HepG2 (cell line): ENCODE measurements at regions not wholly inside any gene's neighbourhood (a gene's known extent, or its start where the extent isn't known, plus 50 kb on each side); places are given as distances from the start of the nearest gene placed in this dataset.
A peak's percentile ranks its signal among the peaks of the same experiment; 100 is the strongest.

ENCODE experiments used
- ATAC-seq: fragments of 200-7000 bp; cut with Tn5 transposase; 3 replicates; pipeline ENCODE4 v1.9.1; 2020; ENCODE audit warnings: mild to moderate bottlenecking, moderate library complexity
- BruUV-seq: library from RNA; stranded (reverse); fragments of 400-500 nt; replicated peaks from 2 replicates; lab custom pipeline; 2021; lab: Mats Ljungman, UMichigan
- CTCF ChIA-PET: fragments of 300-600 bp; formaldehyde crosslinking; extraction: SDS; loops from one replicate; lab custom pipeline; 2021; ENCODE audit warnings: low total read pairs, inconsistent platforms, low intra/inter-chr PET ratio; lab: Yijun Ruan, JAX
- POLR2A ChIA-PET: fragments of 350-600 bp; sonication (Branson Sonifier 250); formaldehyde crosslinking; loops from one replicate; lab custom pipeline; 2020; ENCODE audit warnings: antibody characterized with exemption, inconsistent platforms; lab: Yijun Ruan, JAX
- DNase-seq: peaks from one replicate; pipeline ENCODE4 v3.0.0-alpha.2; 2015; ENCODE audit warnings: low spot score
- FAIRE-seq: peaks from 3 replicates; lab custom pipeline; 2011; peaks lifted over from hg19 to GRCh38; lab: Jason Lieb, UNC
- H2AFZ ChIP-seq: one replicate; pipeline ENCODE4 v1.6.1; 2011; ENCODE audit warnings: low read length, inconsistent platforms
- H3K27ac ChIP-seq: fragments of 300-600 bp; 3 replicates; pipeline ENCODE4 v1.8.0; 2011; ENCODE audit warnings: mixed run types, mild to moderate bottlenecking, mixed read lengths, low read length, inconsistent platforms; ENCODE audit not compliant: insufficient read depth; ENCODE audit errors: extremely low read length
- H3K27me3 ChIP-seq, 2 experiments: fragments of 200-600 bp in 1 of 2; 2 replicates in 1 of 2; 3 replicates in 1 of 2; pipeline versions ENCODE4 v1.6.0 to v1.8.0; 2011; ENCODE audit warnings: low read length in 2 of 2, mild to moderate bottlenecking in 2 of 2, moderate library complexity in 2 of 2, inconsistent platforms in 1 of 2; ENCODE audit not compliant: insufficient read depth in 2 of 2, control insufficient read depth in 1 of 2
- H3K36me3 ChIP-seq, 2 experiments: fragments of 200-600 bp in 1 of 2; replicated peaks in 1 of 2; 2 replicates in 1 of 2; 3 replicates in 1 of 2; pipeline versions ENCODE4 v1.5.1 to v1.8.0; 2011; ENCODE audit warnings: low read length in 2 of 2, inconsistent platforms in 1 of 2; ENCODE audit not compliant: insufficient read depth in 2 of 2, control insufficient read depth in 1 of 2
- H3K4me1 ChIP-seq: 2 replicates; pipeline ENCODE4 v1.5.1; 2012; ENCODE audit warnings: low read length, inconsistent platforms; ENCODE audit not compliant: insufficient read depth
- H3K4me2 ChIP-seq: 2 replicates; pipeline ENCODE4 v1.6.0; 2011; ENCODE audit warnings: low read depth, low read length, inconsistent platforms
- H3K4me3 ChIP-seq, 3 experiments: fragments of 200-600 bp in 1 of 3; sonication (generic), shearing (Covaris generic) in 1 of 3; replicated peaks in 1 of 3; 2 replicates each; pipeline ENCODE4 v1.5.1; 2011 to 2016; ENCODE audit warnings: low read length in 3 of 3, inconsistent platforms in 2 of 3, low read depth in 2 of 3, mild to moderate bottlenecking in 2 of 3, control low read depth in 1 of 3, mixed read lengths in 1 of 3; ENCODE audit not compliant: insufficient read depth in 1 of 3
- H3K79me2 ChIP-seq: one replicate; pipeline ENCODE4 v1.6.1; 2011; ENCODE audit warnings: low read length, inconsistent platforms; ENCODE audit not compliant: insufficient read depth
- H3K9ac ChIP-seq: 2 replicates; pipeline ENCODE4 v1.6.0; 2011; ENCODE audit warnings: mild to moderate bottlenecking, low read depth, low read length, inconsistent platforms; ENCODE audit not compliant: insufficient read depth
- H3K9me3 ChIP-seq: 2 replicates; pipeline ENCODE4 v1.5.1; 2012; ENCODE audit warnings: mild to moderate bottlenecking, low read length
- H4K20me1 ChIP-seq: 2 replicates; pipeline ENCODE4 v1.6.0; 2011; ENCODE audit warnings: inconsistent platforms, mild to moderate bottlenecking, low read length, moderate library complexity; ENCODE audit not compliant: insufficient read depth
- CREB1 ChIP-seq, 2 experiments: fragments of 450-650 bp in 1 of 2; IDR thresholded peaks; 2 replicates each; pipeline ENCODE4 v1.6.1; 2016 to 2017; ENCODE audit warnings: control low read depth in 1 of 2, mild to moderate bottlenecking in 1 of 2, missing compliant biosample characterization in 1 of 2, missing genetic modification characterization in 1 of 2
- GABPB1 ChIP-seq: IDR thresholded peaks from 2 replicates; pipeline ENCODE4 v1.6.1; 2016; ENCODE audit warnings: mild to moderate bottlenecking, missing genetic modification reagents, moderate library complexity, missing compliant biosample characterization
- IRF2 ChIP-seq: IDR thresholded peaks from 2 replicates; pipeline ENCODE4 v1.6.1; 2018; ENCODE audit warnings: missing genetic modification reagents, missing compliant biosample characterization
- RFXAP ChIP-seq: sonication (generic); formaldehyde crosslinking; IDR thresholded peaks from 2 replicates; pipeline ENCODE4 v1.4.0; 2020; ENCODE audit warnings: missing genetic modification reagents, borderline replicate concordance
- ZBTB44 ChIP-seq: sonication (generic); formaldehyde crosslinking; IDR thresholded peaks from 2 replicates; pipeline ENCODE4 v1.4.0; 2020; ENCODE audit warnings: missing genetic modification reagents
- ZBTB46 ChIP-seq: sonication (generic); formaldehyde crosslinking; IDR thresholded peaks from 2 replicates; pipeline ENCODE4 v1.4.0; 2020; ENCODE audit warnings: mild to moderate bottlenecking, missing genetic modification reagents, borderline replicate concordance
- ZNF530 ChIP-seq: sonication (generic); formaldehyde crosslinking; IDR thresholded peaks from 2 replicates; pipeline ENCODE4 v1.5.0; 2020; ENCODE audit warnings: low read depth, mild to moderate bottlenecking, missing genetic modification reagents
- ZNF780A ChIP-seq: sonication (generic); formaldehyde crosslinking; IDR thresholded peaks from 2 replicates; pipeline ENCODE4 v1.8.0; 2022; ENCODE audit warnings: mild to moderate bottlenecking, missing genetic modification reagents, moderate library complexity
- ZSCAN12 ChIP-seq: sonication (generic); formaldehyde crosslinking; IDR thresholded peaks from 2 replicates; pipeline ENCODE4 v1.9.0; 2021; ENCODE audit warnings: mild to moderate bottlenecking, missing genetic modification reagents
- ZXDC ChIP-seq: sonication (generic); formaldehyde crosslinking; IDR thresholded peaks from 2 replicates; pipeline ENCODE4 v1.5.0; 2020; ENCODE audit warnings: mild to moderate bottlenecking, missing genetic modification reagents
- WGBS: methylation state at CpG from one replicate; pipeline ENCODE4 v1.1.6; 2017; ENCODE audit warnings: low lambda C conversion rate; 5-methylcytosine and 5-hydroxymethylcytosine counted together
- in situ Hi-C: cut with HindIII; loops from 2 replicates; pipeline ENCODE4 v1.10.0; 2017; ENCODE audit warnings: low pct_unique_long_range_greater_than_20kb; ENCODE audit not compliant: extremely low pct_ligation_motif_present
- intact Hi-C: fragments of 100-400 bp; cut with micrococcal nuclease; formaldehyde crosslinking; loops from one replicate; pipeline ENCODE4 v1.10.0; 2022; ENCODE audit not compliant: unreplicated experiment

GRCh38 chr5:32522429-32523143, 62.8 kb upstream of the SUB1 start:
- BruUV-seq, result no TSS peak
- ATAC-seq (no peak), DNase-seq (no peak), FAIRE-seq (no peak)
- CTCF ChIA-PET, result interaction anchor here (0.8 to 1.5 kb wide), 2 partner anchors 68 to 91 kb away, joined by 3 to 11 read pairs; no protein-coding TSS in a partner anchor
- Histone ChIP-seq H3K9me3 (no peaks in the 10 kb centered on the region), H3K4me1 (peaks cover 25% of the 10 kb centered on the region), H3K4me2 (no peak overlapping the region), H3K27ac (no peak overlapping the region), H3K9ac (no peak overlapping the region), H4K20me1 (no peaks in the 10 kb centered on the region), H3K27me3 (no peaks in the 10 kb centered on the region), H3K4me3 (no peak overlapping the region), H3K36me3 (no peaks in the 10 kb centered on the region), H2AFZ (no peak overlapping the region), H3K79me2 (no peaks in the 10 kb centered on the region)
- POLR2A ChIA-PET, result no interaction called here
- intact Hi-C loops (loop anchor here (1.0 kb wide), 1 partner anchor 33 kb away; no protein-coding TSS in a partner anchor), in situ Hi-C loops (no loop called here)
- 0 out of 2 replicates have a peak, but pooled peaks have one; percentile 9 for TF ChIP-seq CREB1 (IDR thresholded peaks at IDR 0.05)
- TF ChIP-seq CREB1 (CRISPR knock-in tag; IDR thresholded peaks at IDR 0.05), result no peak
- no peak for TF ChIP-seq GABPB1
- WGBS, result 73% methylated on average over 28 of the region's 28 CpGs

- ATAC-seq (no peak; the same call in 2 of the 3 replicates), DNase-seq (no peak), FAIRE-seq (no peak)
- ChIA-PET CTCF (no interaction called here), POLR2A (no interaction called here)
- no peak overlapping the region for H3K4me3 ChIP-seq
- H2AFZ ChIP-seq, result no peak overlapping the region
- H3K27ac ChIP-seq, result no peak overlapping the region
- no peak overlapping the region for H3K4me2 ChIP-seq
- no peaks in the 10 kb centered on the region for H3K9me3 ChIP-seq
- no peaks in the 10 kb centered on the region for H3K79me2 ChIP-seq
- 49% methylated on average over 4 of the region's 5 CpGs for WGBS
- in situ Hi-C loops (no loop called here), intact Hi-C loops (no loop called here)
- 0 out of 5 replicates have a peak, but pooled peaks cover 0 to 1% of the 10 kb centered on the region in 2 experiments for H3K27me3 ChIP-seq
- H3K36me3 ChIP-seq, result no peaks in the 10 kb centered on the region
- peaks cover 14% of the 10 kb centered on the region for H3K4me1 ChIP-seq
- H4K20me1 ChIP-seq, result no peaks in the 10 kb centered on the region
- no peak overlapping the region for H3K9ac ChIP-seq
- no TSS peak for BruUV-seq
- no peak for TF ChIP-seq IRF2 (CRISPR knock-in tag)
- TF ChIP-seq ZNF780A (CRISPR knock-in tag), result no peak
- no peak for TF ChIP-seq ZNF530 (CRISPR knock-in tag)
- TF ChIP-seq ZBTB46 (CRISPR knock-in tag), result no peak
- TF ChIP-seq ZBTB44 (CRISPR knock-in tag), result no peak
- TF ChIP-seq RFXAP (CRISPR knock-in tag), result no peak
- no peak for TF ChIP-seq ZXDC (CRISPR knock-in tag)
- TF ChIP-seq ZSCAN12, result no peak
Measured at GRCh38 chr5:32521481-32521880, 63.9 kb upstream of the SUB1 start.
